Nephron progenitor cell (in vitro differentiated cells): ENCODE measurements at regions not wholly inside any gene's neighbourhood (a gene's known extent, or its start where the extent isn't known, plus 50 kb on each side); places are given as distances from the start of the nearest gene placed in this dataset.
A peak's percentile ranks its signal among the peaks of the same experiment; 100 is the strongest.

Source experiments
- DNase-seq: peaks from one replicate; pipeline ENCODE4 v3.0.0; 2021
- H3K27ac Mint-ChIP-seq: 2 replicates; pipeline ENCODE4 v1.8.0; 2021; ENCODE audit warnings: mild to moderate bottlenecking, moderate library complexity, mixed read lengths
- H3K27me3 Mint-ChIP-seq: 2 replicates; pipeline ENCODE4 v1.8.0; 2021; ENCODE audit warnings: mild to moderate bottlenecking, low read depth, mixed read lengths; ENCODE audit not compliant: poor library complexity
- H3K36me3 Mint-ChIP-seq: 2 replicates; pipeline ENCODE4 v1.8.0; 2021; ENCODE audit warnings: low read depth, mixed read lengths
- H3K4me1 Mint-ChIP-seq: 2 replicates; pipeline ENCODE4 v1.8.0; 2021; ENCODE audit warnings: mixed read lengths
- H3K4me3 Mint-ChIP-seq: 2 replicates; pipeline ENCODE4 v1.8.0; 2021; ENCODE audit warnings: mild to moderate bottlenecking, moderate library complexity, mixed read lengths
- H3K9me3 Mint-ChIP-seq: 2 replicates; pipeline ENCODE4 v1.8.0; 2021; ENCODE audit warnings: mild to moderate bottlenecking, moderate library complexity, mixed read lengths
- CTCF ChIP-seq: fragments of 200-600 bp; sonication (generic); IDR thresholded peaks from 2 replicates; pipeline ENCODE4 v1.5.0; 2021; ENCODE audit warnings: antibody characterized with exemption

- no peaks in the 10 kb centered on the region for H3K9me3 Mint-ChIP-seq
- TF ChIP-seq CTCF = no peak
Measured at GRCh38 chr2:209102319-209102718, 321.5 kb upstream of the MAP2 start.

GRCh38 chr2:209113026-209113425 is 310.8 kb upstream of the MAP2 start:
- Mint-ChIP-seq H3K4me1 (no peaks in the 10 kb centered on the region), H3K27me3 (no peaks in the 10 kb centered on the region), H3K27ac (no peak overlapping the region), H3K9me3 (no peaks in the 10 kb centered on the region), H3K36me3 (no peaks in the 10 kb centered on the region), H3K4me3 (no peak overlapping the region)
- no peak for TF ChIP-seq CTCF
- DNase-seq = no peak

More at GRCh38 chr2:209102319-209102718, 321.5 kb upstream of the MAP2 start:
- H3K36me3 Mint-ChIP-seq = no peaks in the 10 kb centered on the region
- no peaks in the 10 kb centered on the region for H3K4me1 Mint-ChIP-seq
- H3K27me3 Mint-ChIP-seq = no peaks in the 10 kb centered on the region
- DNase-seq = no peak
- H3K27ac Mint-ChIP-seq = no peak overlapping the region
- H3K4me3 Mint-ChIP-seq = no peak overlapping the region

- DNase-seq = no peak
- Mint-ChIP-seq H3K36me3 (no peaks in the 10 kb centered on the region), H3K4me1 (no peaks in the 10 kb centered on the region), H3K27me3 (no peaks in the 10 kb centered on the region), H3K27ac (no peak overlapping the region), H3K4me3 (no peak overlapping the region), H3K9me3 (no peaks in the 10 kb centered on the region)
- TF ChIP-seq CTCF = no peak
Measured at GRCh38 chr2:209114588-209115240, 309.1 kb upstream of the MAP2 start.

- no peak overlapping the region for H3K27ac Mint-ChIP-seq
- H3K4me3 Mint-ChIP-seq = no peak overlapping the region
- no peak for DNase-seq
- TF ChIP-seq CTCF = no peak
- H3K36me3 Mint-ChIP-seq = no peaks in the 10 kb centered on the region
- H3K9me3 Mint-ChIP-seq = no peaks in the 10 kb centered on the region
- no peaks in the 10 kb centered on the region for H3K4me1 Mint-ChIP-seq
- no peaks in the 10 kb centered on the region for H3K27me3 Mint-ChIP-seq
Measured at GRCh38 chr2:209121691-209122090, 302.2 kb upstream of the MAP2 start.

GRCh38 chr2:209125291-209125690 is 298.6 kb upstream of the MAP2 start:
- H3K4me3 Mint-ChIP-seq = no peak overlapping the region
- peaks cover 4% of the 10 kb centered on the region for H3K9me3 Mint-ChIP-seq
- H3K36me3 Mint-ChIP-seq = no peaks in the 10 kb centered on the region
- DNase-seq = no peak
- H3K27ac Mint-ChIP-seq = peak overlapping the region; percentile 12
- no peak for TF ChIP-seq CTCF
- no peaks in the 10 kb centered on the region for H3K27me3 Mint-ChIP-seq
- H3K4me1 Mint-ChIP-seq = no peaks in the 10 kb centered on the region

GRCh38 chr2:209138079-209138478 is 285.8 kb upstream of the MAP2 start:
- Mint-ChIP-seq H3K4me1 (no peaks in the 10 kb centered on the region), H3K36me3 (no peaks in the 10 kb centered on the region), H3K9me3 (peaks cover 8% of the 10 kb centered on the region), H3K4me3 (no peak overlapping the region), H3K27ac (no peak overlapping the region), H3K27me3 (peaks cover 3% of the 10 kb centered on the region)
- TF ChIP-seq CTCF = no peak
- DNase-seq = no peak
